ENCODE measurements at regions not wholly inside any gene's neighbourhood (a gene's known extent, or its start where the extent isn't known, plus 50 kb on each side); places are given as distances from the start of the nearest gene placed in this dataset.

DNA sequence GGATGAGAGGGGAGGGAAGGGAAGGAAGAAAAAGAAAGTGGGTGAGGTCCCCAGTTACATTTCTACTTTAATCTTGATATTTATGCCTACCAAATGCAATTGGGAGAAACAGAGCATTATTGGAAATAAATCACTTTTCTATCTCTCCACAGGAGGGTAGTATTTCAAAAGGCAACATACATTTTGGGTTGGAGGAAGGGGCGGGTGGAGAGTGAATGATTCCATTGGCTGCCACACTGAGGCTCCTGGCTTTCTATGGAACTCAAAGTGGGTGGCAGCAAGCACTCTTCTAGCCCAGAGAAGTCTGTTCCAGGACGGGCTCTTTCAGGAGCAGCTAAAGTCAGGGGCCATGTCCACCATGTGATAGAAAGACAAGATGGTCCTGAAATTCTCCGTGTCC, 441.3 kb downstream of the DAD1 start (continued):
- TF ChIP-seq ZNF565 (CRISPR knock-in tag; conservative IDR thresholded peaks at IDR 0.05; ENCODE audit: low read depth) (no peak), ZFP30 (CRISPR knock-in tag; IDR thresholded peaks at IDR 0.05) (no peak), ZNF8 (CRISPR knock-in tag; IDR thresholded peaks at IDR 0.05) (no peak), ZFP3 (CRISPR knock-in tag; IDR thresholded peaks at IDR 0.05) (no peak), BACH2 (CRISPR knock-in tag; IDR thresholded peaks at IDR 0.05; ENCODE audit: borderline replicate concordance) (no peak), ARNTL (CRISPR knock-in tag; IDR thresholded peaks at IDR 0.05; ENCODE audit: borderline replicate concordance, low read depth) (no peak)
- TF ChIP-seq, protein P1, sequence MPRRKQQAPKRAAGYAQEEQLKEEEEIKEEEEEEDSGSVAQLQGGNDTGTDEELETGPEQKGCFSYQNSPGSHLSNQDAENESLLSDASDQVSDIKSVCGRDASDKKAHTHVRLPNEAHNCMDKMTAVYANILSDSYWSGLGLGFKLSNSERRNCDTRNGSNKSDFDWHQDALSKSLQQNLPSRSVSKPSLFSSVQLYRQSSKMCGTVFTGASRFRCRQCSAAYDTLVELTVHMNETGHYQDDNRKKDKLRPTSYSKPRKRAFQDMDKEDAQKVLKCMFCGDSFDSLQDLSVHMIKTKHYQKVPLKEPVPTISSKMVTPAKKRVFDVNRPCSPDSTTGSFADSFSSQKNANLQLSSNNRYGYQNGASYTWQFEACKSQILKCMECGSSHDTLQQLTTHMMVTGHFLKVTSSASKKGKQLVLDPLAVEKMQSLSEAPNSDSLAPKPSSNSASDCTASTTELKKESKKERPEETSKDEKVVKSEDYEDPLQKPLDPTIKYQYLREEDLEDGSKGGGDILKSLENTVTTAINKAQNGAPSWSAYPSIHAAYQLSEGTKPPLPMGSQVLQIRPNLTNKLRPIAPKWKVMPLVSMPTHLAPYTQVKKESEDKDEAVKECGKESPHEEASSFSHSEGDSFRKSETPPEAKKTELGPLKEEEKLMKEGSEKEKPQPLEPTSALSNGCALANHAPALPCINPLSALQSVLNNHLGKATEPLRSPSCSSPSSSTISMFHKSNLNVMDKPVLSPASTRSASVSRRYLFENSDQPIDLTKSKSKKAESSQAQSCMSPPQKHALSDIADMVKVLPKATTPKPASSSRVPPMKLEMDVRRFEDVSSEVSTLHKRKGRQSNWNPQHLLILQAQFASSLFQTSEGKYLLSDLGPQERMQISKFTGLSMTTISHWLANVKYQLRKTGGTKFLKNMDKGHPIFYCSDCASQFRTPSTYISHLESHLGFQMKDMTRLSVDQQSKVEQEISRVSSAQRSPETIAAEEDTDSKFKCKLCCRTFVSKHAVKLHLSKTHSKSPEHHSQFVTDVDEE (CRISPR knock-in tag; IDR thresholded peaks at IDR 0.05) = no peak

GRCh38 chr14:22143363-22143762, 445.7 kb downstream of the DAD1 start:
- TF ChIP-seq TCF4 (CRISPR knock-in tag; IDR thresholded peaks at IDR 0.05; ENCODE audit: borderline replicate concordance) (no peak), ZFP3 (CRISPR knock-in tag; IDR thresholded peaks at IDR 0.05) (no peak), ZNF8 (CRISPR knock-in tag; IDR thresholded peaks at IDR 0.05) (no peak), SNAI2 (CRISPR knock-in tag; IDR thresholded peaks at IDR 0.05) (no peak), ZNF565 (CRISPR knock-in tag; conservative IDR thresholded peaks at IDR 0.05; ENCODE audit: low read depth) (no peak), ESRRG (CRISPR knock-in tag; IDR thresholded peaks at IDR 0.05) (no peak), GLIS3 (CRISPR knock-in tag; IDR thresholded peaks at IDR 0.05) (no peak), ZNF70 (CRISPR knock-in tag; IDR thresholded peaks at IDR 0.05) (no peak), CSDC2 (CRISPR knock-in tag; IDR thresholded peaks at IDR 0.05) (no peak), POU6F1 (CRISPR knock-in tag; IDR thresholded peaks at IDR 0.05; ENCODE audit: borderline replicate concordance, low read depth) (no peak), RARB (CRISPR knock-in tag; IDR thresholded peaks at IDR 0.05) (no peak), ZC3H10 (CRISPR knock-in tag; IDR thresholded peaks at IDR 0.05) (no peak), CREB5 (CRISPR knock-in tag; IDR thresholded peaks at IDR 0.05; ENCODE audit: low read depth) (no peak), OSR1 (CRISPR knock-in tag; IDR thresholded peaks at IDR 0.05) (no peak), BACH2 (CRISPR knock-in tag; IDR thresholded peaks at IDR 0.05; ENCODE audit: borderline replicate concordance) (no peak), CSRNP3 (CRISPR knock-in tag; IDR thresholded peaks at IDR 0.05) (no peak), ISL1 (CRISPR knock-in tag; IDR thresholded peaks at IDR 0.05) (no peak), ZFP30 (CRISPR knock-in tag; IDR thresholded peaks at IDR 0.05) (no peak)
- TF ChIP-seq, protein P2, sequence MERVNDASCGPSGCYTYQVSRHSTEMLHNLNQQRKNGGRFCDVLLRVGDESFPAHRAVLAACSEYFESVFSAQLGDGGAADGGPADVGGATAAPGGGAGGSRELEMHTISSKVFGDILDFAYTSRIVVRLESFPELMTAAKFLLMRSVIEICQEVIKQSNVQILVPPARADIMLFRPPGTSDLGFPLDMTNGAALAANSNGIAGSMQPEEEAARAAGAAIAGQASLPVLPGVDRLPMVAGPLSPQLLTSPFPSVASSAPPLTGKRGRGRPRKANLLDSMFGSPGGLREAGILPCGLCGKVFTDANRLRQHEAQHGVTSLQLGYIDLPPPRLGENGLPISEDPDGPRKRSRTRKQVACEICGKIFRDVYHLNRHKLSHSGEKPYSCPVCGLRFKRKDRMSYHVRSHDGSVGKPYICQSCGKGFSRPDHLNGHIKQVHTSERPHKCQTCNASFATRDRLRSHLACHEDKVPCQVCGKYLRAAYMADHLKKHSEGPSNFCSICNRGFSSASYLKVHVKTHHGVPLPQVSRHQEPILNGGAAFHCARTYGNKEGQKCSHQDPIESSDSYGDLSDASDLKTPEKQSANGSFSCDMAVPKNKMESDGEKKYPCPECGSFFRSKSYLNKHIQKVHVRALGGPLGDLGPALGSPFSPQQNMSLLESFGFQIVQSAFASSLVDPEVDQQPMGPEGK (CRISPR knock-in tag; IDR thresholded peaks at IDR 0.05; ENCODE audit: borderline replicate concordance) = no peak
- TF ChIP-seq, protein P1 (CRISPR knock-in tag; IDR thresholded peaks at IDR 0.05) = no peak
- no peak for ATAC-seq
